AG09319 (cell line): ENCODE measurements at regions not wholly inside any gene's neighbourhood (a gene's known extent, or its start where the extent isn't known, plus 50 kb on each side); places are given as distances from the start of the nearest gene placed in this dataset.

Source experiments
- DNase-seq: peaks from one replicate; pipeline ENCODE4 v3.0.0-alpha.2; 2010; ENCODE audit warnings: low read depth; ENCODE audit errors: extremely low read depth
- TF ChIP-seq, protein P1 (sequence below): IDR thresholded peaks from 2 replicates; pipeline ENCODE4 v1.5.1; 2011; ENCODE audit warnings: low read depth, mild to moderate bottlenecking, inconsistent platforms, low read length, moderate library complexity

DNA sequence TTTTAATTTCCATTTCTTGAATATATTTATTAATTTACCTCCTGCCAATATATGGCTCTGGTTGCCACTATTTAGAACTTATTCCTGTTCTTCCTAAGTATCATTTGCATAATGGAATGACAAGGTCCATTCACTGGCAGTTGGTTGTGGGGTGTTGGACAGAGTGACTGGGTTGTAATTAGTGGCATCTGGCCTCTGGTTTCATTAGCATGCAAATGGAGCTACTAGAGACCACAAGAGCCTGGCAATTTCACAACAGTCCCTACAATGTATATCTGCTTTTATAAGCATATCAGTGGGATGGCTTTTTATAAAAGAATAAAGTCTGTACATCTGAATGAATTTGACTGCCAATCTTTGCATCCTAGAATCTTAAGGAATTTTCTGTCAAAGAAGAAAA, 1030.9 kb upstream of the CDH8 start:
- no peak for DNase-seq
- TF ChIP-seq, protein P1, sequence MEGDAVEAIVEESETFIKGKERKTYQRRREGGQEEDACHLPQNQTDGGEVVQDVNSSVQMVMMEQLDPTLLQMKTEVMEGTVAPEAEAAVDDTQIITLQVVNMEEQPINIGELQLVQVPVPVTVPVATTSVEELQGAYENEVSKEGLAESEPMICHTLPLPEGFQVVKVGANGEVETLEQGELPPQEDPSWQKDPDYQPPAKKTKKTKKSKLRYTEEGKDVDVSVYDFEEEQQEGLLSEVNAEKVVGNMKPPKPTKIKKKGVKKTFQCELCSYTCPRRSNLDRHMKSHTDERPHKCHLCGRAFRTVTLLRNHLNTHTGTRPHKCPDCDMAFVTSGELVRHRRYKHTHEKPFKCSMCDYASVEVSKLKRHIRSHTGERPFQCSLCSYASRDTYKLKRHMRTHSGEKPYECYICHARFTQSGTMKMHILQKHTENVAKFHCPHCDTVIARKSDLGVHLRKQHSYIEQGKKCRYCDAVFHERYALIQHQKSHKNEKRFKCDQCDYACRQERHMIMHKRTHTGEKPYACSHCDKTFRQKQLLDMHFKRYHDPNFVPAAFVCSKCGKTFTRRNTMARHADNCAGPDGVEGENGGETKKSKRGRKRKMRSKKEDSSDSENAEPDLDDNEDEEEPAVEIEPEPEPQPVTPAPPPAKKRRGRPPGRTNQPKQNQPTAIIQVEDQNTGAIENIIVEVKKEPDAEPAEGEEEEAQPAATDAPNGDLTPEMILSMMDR: no peak

DNA sequence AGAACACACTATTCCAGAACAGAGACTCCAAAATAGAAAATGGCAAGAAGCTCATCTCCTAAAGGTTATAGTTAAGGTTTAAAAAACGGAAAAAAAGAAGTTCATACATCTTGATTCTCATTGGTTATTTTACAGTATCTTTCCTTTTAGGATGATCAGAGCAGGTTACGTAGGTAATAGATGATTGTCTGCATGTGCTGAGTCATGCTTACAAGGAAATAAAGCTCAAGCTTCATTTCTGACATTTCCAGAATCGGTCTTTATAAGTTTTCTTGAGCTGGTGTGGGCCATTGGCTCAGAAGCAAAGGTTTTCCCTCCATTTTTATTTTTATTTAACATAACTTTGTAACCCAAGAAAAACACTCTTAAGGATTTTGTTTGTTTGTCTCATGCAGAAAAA, 1030.3 kb upstream of the CDH8 start:
- no peak for DNase-seq
- TF ChIP-seq, protein P1: no peak

DNA sequence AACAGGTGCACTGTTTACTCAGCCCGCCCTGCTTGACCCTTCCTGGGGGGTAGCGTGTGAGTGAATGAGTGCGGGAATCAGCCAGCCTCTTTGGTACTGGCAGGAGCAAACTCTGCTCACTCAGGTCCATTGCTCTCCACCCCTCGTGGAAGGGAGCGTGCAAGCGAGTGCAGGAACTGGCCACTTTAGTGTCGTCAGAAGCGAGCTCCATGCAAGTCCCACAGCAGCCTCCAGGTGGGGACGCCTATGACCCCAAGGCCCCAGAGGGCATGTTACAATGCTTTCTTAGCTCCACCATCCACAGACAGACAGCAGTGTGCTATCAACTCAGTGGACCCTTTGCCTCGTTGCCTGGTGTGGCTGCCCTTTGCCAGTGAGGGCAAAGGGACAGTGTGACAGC, 1025.1 kb upstream of the CDH8 start:
- no peak for DNase-seq
- TF ChIP-seq, protein P1: no peak

DNA sequence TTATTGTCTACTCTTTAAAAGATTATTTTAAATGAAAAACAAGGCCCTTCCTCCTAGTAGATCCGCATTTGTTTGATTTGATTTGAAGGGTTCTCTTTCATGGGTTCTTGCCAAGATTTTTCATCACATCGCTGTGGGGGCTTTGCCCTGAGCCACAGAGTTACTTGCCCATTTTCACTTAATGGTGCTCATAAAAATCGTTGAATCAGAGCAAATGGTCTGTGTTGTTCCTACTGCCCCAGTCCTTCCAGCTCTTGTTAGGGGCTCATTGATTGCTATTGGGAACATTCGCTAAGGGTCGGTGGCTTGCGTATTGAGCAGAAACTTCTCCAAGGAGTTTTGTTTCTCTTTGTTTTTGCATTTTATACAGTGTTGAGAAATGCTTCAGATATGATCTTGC, 1023.4 kb upstream of the CDH8 start:
- TF ChIP-seq, protein P1: no peak
- no peak for DNase-seq

DNA sequence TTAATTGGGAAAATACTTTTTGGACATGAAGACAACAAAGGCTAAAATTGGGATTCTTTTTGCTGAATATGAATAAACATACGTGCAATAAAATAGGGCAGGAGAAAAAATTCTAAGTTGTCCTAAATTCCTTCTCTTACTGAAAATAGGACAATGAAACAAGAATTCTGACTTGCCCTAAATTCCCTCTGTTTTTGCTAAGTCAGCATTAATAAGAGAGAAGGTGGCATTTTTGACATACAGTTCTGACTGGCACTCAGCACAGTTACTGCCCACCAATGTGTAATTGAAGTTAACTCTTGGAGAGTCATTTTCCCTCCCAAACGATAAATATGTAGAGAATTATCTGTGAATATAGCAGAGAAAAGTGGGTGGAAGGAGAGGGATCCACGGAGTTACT, 1021.1 kb upstream of the CDH8 start:
- TF ChIP-seq, protein P1: no peak
- DNase-seq: no peak

DNA sequence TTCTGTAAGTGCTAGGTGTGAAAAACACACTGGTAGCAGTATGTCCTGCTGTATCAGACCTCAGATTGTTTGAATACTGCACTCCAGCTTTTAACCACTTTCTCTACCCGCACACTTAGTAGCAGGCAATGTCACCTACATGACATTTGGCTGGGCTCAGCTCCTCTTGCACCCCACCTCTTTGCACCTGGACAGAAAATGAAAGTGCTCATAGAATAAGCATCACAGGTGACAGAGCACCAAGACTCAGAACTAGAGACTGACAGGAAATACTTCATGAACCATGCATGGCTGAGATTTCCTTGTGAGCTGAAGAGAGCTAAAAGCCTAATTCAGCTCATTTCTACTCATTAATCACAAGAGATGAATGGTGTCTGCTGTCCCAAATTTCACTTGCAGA, 1014.2 kb upstream of the CDH8 start:
- no peak for DNase-seq

DNA sequence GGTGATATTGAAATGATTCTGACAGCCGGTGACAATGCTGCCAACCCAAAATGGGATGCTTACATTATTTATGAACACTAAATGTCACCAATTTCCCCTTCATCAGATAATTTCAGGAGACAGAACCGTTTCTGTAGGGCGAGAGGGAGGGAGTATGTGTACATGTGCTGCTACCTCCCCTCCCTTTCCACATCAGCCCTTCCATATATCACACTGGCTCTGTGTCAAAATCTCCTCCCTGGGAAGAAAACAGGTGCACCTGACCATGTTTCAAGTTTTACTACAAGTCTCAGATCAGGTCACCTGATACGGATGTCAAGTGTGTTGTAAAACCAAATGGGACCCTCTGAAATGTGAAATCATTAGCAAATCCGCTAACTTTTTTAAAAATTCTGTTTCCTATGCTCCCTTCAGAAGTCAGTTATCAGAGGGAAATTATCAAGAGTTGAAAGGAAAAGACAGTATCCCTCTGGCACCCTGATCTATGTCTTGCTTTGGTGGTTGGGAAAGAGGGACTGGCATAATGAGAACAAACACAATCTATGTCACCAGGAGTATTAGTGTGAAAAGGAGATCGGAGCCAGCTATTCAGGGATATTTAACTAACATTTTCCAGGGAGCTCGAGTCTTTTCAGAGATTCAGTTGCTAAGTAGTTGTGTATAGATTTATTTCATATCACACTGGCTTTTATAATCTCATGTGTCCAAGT, 1002.3 kb upstream of the CDH8 start:
- DNase-seq: no peak
- TF ChIP-seq, protein P1: no peak

More for the DNA sequence above, 1014.2 kb upstream of the CDH8 start:
- TF ChIP-seq, protein P1: no peak
